ENCODE measurements at regions not wholly inside any gene's neighbourhood (a gene's known extent, or its start where the extent isn't known, plus 50 kb on each side); places are given as distances from the start of the nearest gene placed in this dataset.
"Not testable (repeated sequence)": the region's sequence is repeated elsewhere in the genome, so short reads cannot be mapped to it uniquely, and the experiment has no call there.

DNA sequence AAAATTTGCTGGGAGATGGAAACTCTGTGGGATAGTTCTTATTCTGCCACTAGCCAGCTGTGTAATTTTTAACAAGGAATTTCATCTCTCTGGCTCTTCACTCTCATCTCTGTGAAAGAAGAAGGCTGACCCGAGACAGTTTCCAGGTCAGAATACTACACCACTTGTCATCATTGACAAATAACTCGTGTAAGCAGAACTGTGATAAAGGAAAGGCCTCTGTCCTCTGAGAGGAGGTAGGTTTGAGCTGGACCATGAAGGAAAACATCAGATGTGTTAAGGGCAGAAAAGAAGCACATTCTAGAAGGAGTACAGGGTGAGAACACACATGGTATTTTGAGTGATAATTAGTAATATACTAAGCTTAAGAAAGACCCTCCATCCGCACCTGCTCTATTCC lies 211.4 kb upstream of the DDX18 start:
- Histone ChIP-seq H3K9me3 (replicated peaks in 1 of 11) (no peaks in the 10 kb centered on the region), H3K4me1 (no peaks in the 10 kb centered on the region), H4K20me1 (no peaks in the 10 kb centered on the region), H3K27me3 (no peaks in the 10 kb centered on the region), H3K36me3 (no peaks in the 10 kb centered on the region), H3K4me2 (no peak overlapping the region), H3K4me3 (no peak overlapping the region), H3K27ac (no peak overlapping the region), H3K9ac (no peak overlapping the region)
- TF ChIP-seq Cebpa-rat (IDR thresholded peaks at IDR 0.05): no peak

DNA sequence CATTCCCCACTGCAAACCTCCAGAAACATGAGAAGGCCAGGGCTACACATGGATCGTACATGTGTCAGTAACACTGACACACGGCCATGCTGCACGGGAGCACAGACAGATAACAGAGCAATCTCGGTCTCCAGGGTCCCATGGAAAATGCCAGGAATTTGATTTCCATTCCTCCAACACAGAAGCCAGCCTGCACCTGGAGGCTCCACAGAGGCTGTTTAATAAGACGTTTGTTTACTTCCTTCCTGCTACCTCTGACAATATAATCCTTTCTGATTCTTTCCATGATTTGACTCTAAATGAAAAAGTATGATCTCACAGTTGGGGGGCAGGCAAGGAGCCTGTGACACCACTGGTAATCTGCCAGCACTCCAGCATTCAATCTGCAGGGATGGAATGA lies 210.9 kb upstream of the DDX18 start:
- Histone ChIP-seq H3K27ac (no peak overlapping the region), H3K4me1 (no peaks in the 10 kb centered on the region), H4K20me1 (no peaks in the 10 kb centered on the region), H3K4me3 (no peak overlapping the region), H3K9ac (no peak overlapping the region), H3K27me3 (no peaks in the 10 kb centered on the region), H3K4me2 (no peak overlapping the region), H3K36me3 (no peaks in the 10 kb centered on the region), H3K9me3 (replicated peaks in 1 of 11) (no peaks in the 10 kb centered on the region)
- TF ChIP-seq Cebpa-rat (IDR thresholded peaks at IDR 0.05): no peak

DNA sequence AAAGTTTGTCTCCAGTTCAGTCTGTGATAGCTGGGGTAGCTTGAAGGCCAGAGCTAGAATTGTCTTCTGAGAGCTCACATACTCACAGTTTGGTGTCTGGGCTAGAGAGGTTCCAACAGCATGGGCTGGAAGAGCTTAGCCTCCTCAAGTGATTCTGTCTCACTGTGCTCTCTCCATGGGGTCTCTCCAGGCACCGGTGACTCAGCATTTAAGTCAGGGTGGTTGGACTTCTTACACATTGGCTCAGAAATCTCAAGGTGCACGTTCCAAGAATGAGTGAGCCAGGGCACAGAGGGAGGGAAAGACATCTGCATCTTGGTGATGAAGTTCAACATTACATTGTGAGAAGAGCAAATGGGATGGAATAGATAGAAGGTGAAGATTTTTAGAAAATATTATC lies 207.3 kb upstream of the DDX18 start:
- Histone ChIP-seq H3K27me3 (no peaks in the 10 kb centered on the region), H3K4me1 (no peaks in the 10 kb centered on the region), H3K27ac (no peak overlapping the region), H3K9ac (no peak overlapping the region), H4K20me1 (no peaks in the 10 kb centered on the region), H3K9me3 (replicated peaks in 1 of 11) (no peaks in the 10 kb centered on the region), H3K4me3 (no peak overlapping the region), H3K4me2 (no peak overlapping the region), H3K36me3 (no peaks in the 10 kb centered on the region)
- TF ChIP-seq Cebpa-rat (IDR thresholded peaks at IDR 0.05): no peak

DNA sequence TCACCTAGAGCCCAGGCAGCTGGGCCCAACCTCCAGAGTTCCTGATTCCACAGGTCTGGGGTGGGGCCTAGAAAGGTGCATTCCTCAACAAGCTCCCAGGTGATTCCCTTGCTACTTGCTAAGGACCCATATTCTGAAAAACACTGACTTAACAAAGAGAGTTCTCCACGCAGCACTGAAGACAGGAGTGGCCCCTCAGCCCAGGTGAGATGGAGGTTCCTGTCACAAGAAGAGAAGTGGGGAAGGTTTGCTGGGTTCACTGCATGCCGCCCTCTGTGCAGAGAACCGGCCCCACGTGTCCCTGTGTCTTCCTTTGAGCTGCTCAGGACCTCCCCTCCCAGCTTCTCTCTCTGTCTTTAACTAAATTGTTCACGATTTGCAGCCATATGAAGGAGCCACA lies 201.4 kb upstream of the DDX18 start:
- no peaks in the 10 kb centered on the region for H3K9me3 ChIP-seq (replicated peaks in 1 of 11)
- no peak for TF ChIP-seq Cebpa-rat (IDR thresholded peaks at IDR 0.05)
- no peak overlapping the region for H3K27ac ChIP-seq
- H3K4me2 ChIP-seq: no peak overlapping the region
- H3K9ac ChIP-seq: no peak overlapping the region
- H3K27me3 ChIP-seq: no peaks in the 10 kb centered on the region
- no peaks in the 10 kb centered on the region for H4K20me1 ChIP-seq
- peaks cover 0 to 7% (median 1%) of the 10 kb centered on the region in 10 experiments; a peak in 5 of 20 replicates for H3K4me1 ChIP-seq
- H3K4me3 ChIP-seq: no peak overlapping the region
- H3K36me3 ChIP-seq: no peaks in the 10 kb centered on the region

DNA sequence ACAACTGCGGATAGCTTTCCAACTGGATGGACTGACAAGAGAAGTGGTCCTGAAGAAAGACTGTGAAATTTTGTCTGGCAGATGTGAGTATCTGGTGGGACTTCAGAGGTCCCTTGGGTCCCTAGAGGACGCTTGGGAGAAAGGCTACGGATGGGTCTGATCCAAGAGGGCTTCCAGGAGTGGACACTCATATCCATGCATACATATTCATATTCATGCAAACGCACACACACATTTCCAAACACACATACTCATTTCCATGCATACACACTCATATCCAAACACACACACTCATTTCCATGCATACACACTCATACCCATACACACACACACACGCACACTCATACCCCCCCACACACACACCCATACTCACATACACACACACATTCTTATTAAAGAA lies 200.2 kb upstream of the DDX18 start:
- Histone ChIP-seq H3K4me3 (no peak overlapping the region), H3K4me1 (peaks cover 0 to 7% (median 1%) of the 10 kb centered on the region in 10 experiments; a peak in 5 of 20 replicates), H3K9ac (no peak overlapping the region), H4K20me1 (no peaks in the 10 kb centered on the region), H3K9me3 (replicated peaks in 1 of 11) (no peaks in the 10 kb centered on the region), H3K27ac (no peak overlapping the region), H3K4me2 (no peak overlapping the region), H3K27me3 (no peaks in the 10 kb centered on the region), H3K36me3 (no peaks in the 10 kb centered on the region)
- TF ChIP-seq Cebpa-rat (IDR thresholded peaks at IDR 0.05): no peak

DNA sequence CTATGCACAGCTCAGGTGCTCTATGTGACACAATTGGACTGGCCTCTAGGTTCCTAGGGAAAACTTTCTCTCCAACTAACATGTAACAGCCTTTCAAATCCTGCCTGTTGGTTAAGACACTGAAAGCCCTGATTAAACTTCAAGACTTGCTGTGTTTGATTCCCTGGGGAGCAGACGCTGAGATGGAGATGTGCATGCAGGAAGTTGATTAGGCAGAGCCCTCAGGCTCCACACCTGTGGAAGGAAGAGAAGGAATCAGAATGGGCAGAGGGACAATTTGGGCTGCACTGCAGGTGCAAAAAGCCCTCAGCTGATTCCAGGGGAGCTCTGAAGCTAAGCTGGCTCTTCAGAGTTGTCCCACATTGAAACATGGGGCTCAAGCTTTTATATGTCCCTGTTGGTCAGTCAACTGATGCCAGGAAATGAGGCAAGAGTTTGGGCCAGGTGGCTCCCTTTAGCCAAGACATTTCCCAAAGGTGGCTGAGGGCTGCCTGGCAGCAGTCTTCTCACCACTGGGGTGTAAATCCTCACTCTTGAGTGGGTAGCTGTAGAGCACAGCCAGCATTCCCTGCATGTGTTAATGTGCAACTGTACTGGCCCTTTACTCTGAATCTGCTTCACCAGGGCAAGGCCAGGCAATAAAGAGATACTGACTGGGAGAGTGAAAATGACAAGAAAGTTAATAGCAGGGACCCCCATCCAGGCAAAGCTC lies 199.5 kb upstream of the DDX18 start:
- H3K4me2 ChIP-seq: peak overlapping the region in 2 of 11 experiments; percentile 6 to 34; a peak in 3 of 22 replicates
- H3K9me3 ChIP-seq (replicated peaks in 1 of 11): no peaks in the 10 kb centered on the region

DNA sequence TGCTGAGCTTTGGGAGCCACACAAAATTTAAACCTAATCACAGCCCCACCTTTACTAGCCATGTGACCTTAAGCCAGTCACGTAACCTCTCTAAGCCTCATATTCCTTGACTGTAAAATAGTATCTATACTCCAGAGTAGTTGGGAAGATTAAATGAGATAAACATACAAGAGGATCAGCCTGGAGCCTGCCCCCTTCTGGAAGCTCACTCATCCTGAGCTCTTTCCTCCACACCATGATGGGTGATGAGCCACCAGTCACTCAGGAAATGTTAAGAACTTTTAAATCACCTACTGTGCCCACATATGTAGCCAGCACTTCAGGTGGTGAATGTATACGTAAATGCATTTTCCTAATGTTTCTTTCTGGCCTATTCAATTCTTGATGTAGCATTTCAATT lies 195.9 kb upstream of the DDX18 start:
- Histone ChIP-seq H4K20me1 (no peaks in the 10 kb centered on the region), H3K9me3 (replicated peaks in 1 of 11) (no peaks in the 10 kb centered on the region), H3K27ac (no peak overlapping the region), H3K4me3 (no peak overlapping the region), H3K9ac (no peak overlapping the region), H3K27me3 (no peaks in the 10 kb centered on the region), H3K4me1 (peaks cover 0 to 7% (median 1%) of the 10 kb centered on the region in 10 experiments; a peak in 5 of 20 replicates), H3K4me2 (no peak overlapping the region), H3K36me3 (no peaks in the 10 kb centered on the region)
- no peak for TF ChIP-seq Cebpa-rat (IDR thresholded peaks at IDR 0.05)

More for the DNA sequence above, 199.5 kb upstream of the DDX18 start:
- Histone ChIP-seq H3K4me3 (no peak overlapping the region), H3K9ac (no peak overlapping the region), H4K20me1 (no peaks in the 10 kb centered on the region), H3K27me3 (no peaks in the 10 kb centered on the region), H3K4me1 (peaks cover 0 to 7% (median 1%) of the 10 kb centered on the region in 10 experiments; a peak in 5 of 20 replicates), H3K36me3 (no peaks in the 10 kb centered on the region), H3K27ac (no peak overlapping the region)
- no peak for TF ChIP-seq Cebpa-rat (IDR thresholded peaks at IDR 0.05)

DNA sequence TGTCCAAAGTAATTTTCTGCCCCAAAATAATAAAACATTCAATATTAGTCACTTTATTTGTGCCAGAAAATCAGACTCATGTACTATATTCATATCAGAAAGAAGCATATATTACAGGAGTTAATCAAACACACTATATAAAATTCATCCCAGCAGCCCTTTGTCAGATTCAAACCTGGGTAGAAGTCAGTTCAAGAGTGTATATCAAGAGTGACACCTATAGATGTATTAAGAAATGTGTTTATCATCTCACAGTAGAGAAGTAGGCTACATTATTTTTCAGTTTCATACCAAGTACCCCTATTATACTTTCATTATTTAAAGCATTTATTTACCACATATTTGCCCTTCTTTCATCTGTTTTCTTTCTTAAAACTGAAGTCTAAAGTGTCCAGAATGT lies 193.2 kb upstream of the DDX18 start:
- no peak overlapping the region for H3K27ac ChIP-seq
- H3K9ac ChIP-seq: no peak overlapping the region
- TF ChIP-seq Cebpa-rat (IDR thresholded peaks at IDR 0.05): no peak
- no peak overlapping the region for H3K4me3 ChIP-seq
- no peaks in the 10 kb centered on the region for H3K27me3 ChIP-seq
- H3K9me3 ChIP-seq (replicated peaks in 1 of 11): no peaks in the 10 kb centered on the region
- H4K20me1 ChIP-seq: no peaks in the 10 kb centered on the region
- no peaks in the 10 kb centered on the region for H3K36me3 ChIP-seq
- H3K4me2 ChIP-seq: no peak overlapping the region
- H3K4me1 ChIP-seq: no peaks in the 10 kb centered on the region

DNA sequence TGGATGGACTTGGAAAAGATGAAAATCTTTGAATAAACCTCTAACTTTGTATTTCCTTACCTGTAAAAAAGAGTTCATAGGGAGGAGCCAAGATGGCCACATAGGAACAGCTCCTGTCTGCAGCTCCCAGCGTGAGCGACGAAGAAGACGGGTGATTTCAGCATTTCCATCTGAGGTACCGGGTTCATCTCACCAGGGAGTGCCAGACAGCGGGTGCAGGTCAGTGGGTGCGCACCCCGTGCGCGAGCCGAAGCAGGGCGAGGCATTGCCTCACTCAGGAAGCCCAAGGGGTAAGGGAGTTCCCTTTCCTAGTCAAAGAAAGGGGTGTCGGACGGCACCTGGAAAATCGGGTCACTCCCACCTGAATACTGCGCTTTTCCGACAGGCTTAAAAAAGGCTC lies 191.3 kb upstream of the DDX18 start:
- not testable (repeated sequence) for H3K4me3 ChIP-seq; H3K4me2 ChIP-seq; H3K27me3 ChIP-seq; H3K4me1 ChIP-seq; H4K20me1 ChIP-seq; H3K27ac ChIP-seq; H3K9me3 ChIP-seq (replicated peaks in 1 of 11); H3K36me3 ChIP-seq; H3K9ac ChIP-seq

DNA sequence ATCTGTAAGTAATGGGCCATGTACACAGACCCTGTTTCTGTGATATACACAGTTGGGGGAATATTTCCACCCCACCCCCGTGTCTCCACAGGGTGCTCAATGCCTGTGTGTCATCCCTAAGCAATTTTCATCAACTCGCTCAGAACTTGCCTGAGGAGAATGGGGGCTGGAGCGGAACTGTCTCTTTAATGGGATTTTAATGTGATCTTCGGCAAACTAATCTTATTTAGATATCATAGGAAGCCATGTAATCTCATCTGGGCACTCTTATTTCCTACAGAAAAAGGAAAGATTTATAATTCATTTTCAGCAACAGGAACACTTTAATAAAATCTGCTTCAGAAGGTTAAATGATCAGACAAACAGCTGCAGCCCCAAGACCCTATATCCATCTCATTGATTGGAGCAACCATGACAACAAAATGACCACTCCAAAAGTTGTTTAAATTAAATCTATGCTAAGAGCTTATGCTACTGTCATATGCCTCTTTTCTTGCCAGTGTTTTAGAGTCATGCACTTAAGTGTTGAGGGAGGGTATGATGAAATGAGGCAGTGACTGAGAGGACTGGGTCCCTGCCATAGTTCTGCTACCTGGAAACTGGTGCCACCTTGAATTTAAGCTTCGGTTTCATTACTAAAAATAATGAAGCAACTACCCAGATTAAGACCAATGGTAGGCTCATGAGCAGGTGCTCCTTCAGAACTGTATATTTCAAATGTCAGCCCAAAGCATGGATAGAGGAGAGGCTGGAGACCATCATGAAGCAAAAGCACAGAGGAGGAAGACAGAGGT lies 183.1 kb upstream of the DDX18 start:
- Histone ChIP-seq H3K4me1 (no peaks in the 10 kb centered on the region), H3K27ac (no peak overlapping the region), H3K36me3 (no peaks in the 10 kb centered on the region), H3K4me3 (no peak overlapping the region), H3K9ac (no peak overlapping the region), H3K27me3 (no peaks in the 10 kb centered on the region), H3K4me2 (no peak overlapping the region), H3K9me3 (replicated peaks in 1 of 11) (no peaks in the 10 kb centered on the region), H4K20me1 (no peaks in the 10 kb centered on the region)
- TF ChIP-seq Cebpa-rat (IDR thresholded peaks at IDR 0.05): no peak

All from BLaER1 treated with 17β-estradiol and CSF1 and Interleukin-3, amounts not matched to agents 10 nM and 100 nM (cell line).